COLO829 (cell line): ENCODE measurements at regions not wholly inside any gene's neighbourhood (a gene's known extent, or its start where the extent isn't known, plus 50 kb on each side); places are given as distances from the start of the nearest gene placed in this dataset.

Source experiments
- DNase-seq: peaks from one replicate; pipeline ENCODE4 v3.0.0; 2012; ENCODE audit warnings: low spot score

- DNase-seq: no peak
Measured at GRCh38 chr1:39136638-39137037, 67.9 kb upstream of the MACF1 start.

GRCh38 chr1:39139723-39140360 lies 64.7 kb upstream of the MACF1 start:
- no peak for DNase-seq

GRCh38 chr1:39141925-39142324 lies 62.6 kb upstream of the MACF1 start:
- DNase-seq: no peak

- DNase-seq: no peak
Measured at GRCh38 chr1:39142401-39143060, 62.0 kb upstream of the MACF1 start.

GRCh38 chr1:39144924-39145323 lies 59.6 kb upstream of the MACF1 start:
- no peak for DNase-seq

- DNase-seq: no peak
Measured at GRCh38 chr1:39145331-39145965, 59.0 kb upstream of the MACF1 start.

GRCh38 chr1:39146681-39147080 lies 57.8 kb upstream of the MACF1 start:
- no peak for DNase-seq

GRCh38 chr1:39147099-39148025 lies 57.1 kb upstream of the MACF1 start:
- DNase-seq: no peak

GRCh38 chr1:39148942-39149341 lies 55.6 kb upstream of the MACF1 start:
- DNase-seq: no peak

GRCh38 chr1:39149509-39149908 lies 55.0 kb upstream of the MACF1 start:
- DNase-seq: no peak

- DNase-seq: no peak
Measured at GRCh38 chr1:39150779-39151178, 53.7 kb upstream of the MACF1 start.

GRCh38 chr1:39151267-39151666 lies 53.2 kb upstream of the MACF1 start:
- DNase-seq: no peak

GRCh38 chr1:39152923-39153322 lies 51.6 kb upstream of the MACF1 start:
- no peak for DNase-seq

- DNase-seq: no peak
Measured at GRCh38 chr1:39153684-39154083, 50.8 kb upstream of the MACF1 start.

- no peak for DNase-seq
Measured at GRCh38 chr1:39154553-39155421, 49.7 kb upstream of the MACF1 start.
